NCI-H526 (cell line): ENCODE measurements at regions not wholly inside any gene's neighbourhood (a gene's known extent, or its start where the extent isn't known, plus 50 kb on each side); places are given as distances from the start of the nearest gene placed in this dataset.

Experiments used
- DNase-seq, 2 experiments: peaks; one replicate each; lab custom pipeline; 2025; lab: John Stamatoyannopoulos, UW

GRCh38 chr13:89726690-89727435, 1620.6 kb upstream of the MIR17HG start:
- no peak for DNase-seq

GRCh38 chr13:89733829-89734228, 1613.7 kb upstream of the MIR17HG start:
- DNase-seq: no peak

GRCh38 chr13:89737051-89737450, 1610.4 kb upstream of the MIR17HG start:
- no peak for DNase-seq

GRCh38 chr13:89738072-89738471, 1609.4 kb upstream of the MIR17HG start:
- no peak for DNase-seq

- no peak for DNase-seq
Measured at GRCh38 chr13:89740994-89741685, 1606.3 kb upstream of the MIR17HG start.

- no peak for DNase-seq
Measured at GRCh38 chr13:89746554-89746953, 1600.9 kb upstream of the MIR17HG start.

- DNase-seq: no peak
Measured at GRCh38 chr13:89748716-89749115, 1598.8 kb upstream of the MIR17HG start.

GRCh38 chr13:89749888-89750287, 1597.6 kb upstream of the MIR17HG start:
- no peak for DNase-seq

- DNase-seq: no peak
Measured at GRCh38 chr13:89750371-89750770, 1597.1 kb upstream of the MIR17HG start.

- no peak for DNase-seq
Measured at GRCh38 chr13:89751432-89751930, 1596.0 kb upstream of the MIR17HG start.

GRCh38 chr13:89752394-89752793, 1595.1 kb upstream of the MIR17HG start:
- DNase-seq: peak; percentile 53 to 66

GRCh38 chr13:89755729-89756492, 1591.6 kb upstream of the MIR17HG start:
- DNase-seq: no peak

GRCh38 chr13:89763005-89763404, 1584.5 kb upstream of the MIR17HG start:
- no peak for DNase-seq

- no peak for DNase-seq
Measured at GRCh38 chr13:89783221-89783755, 1564.2 kb upstream of the MIR17HG start.

- no peak for DNase-seq
Measured at GRCh38 chr13:89784161-89784809, 1563.2 kb upstream of the MIR17HG start.

- no peak for DNase-seq
Measured at GRCh38 chr13:89786531-89786930, 1561.0 kb upstream of the MIR17HG start.

GRCh38 chr13:89790696-89791095, 1556.8 kb upstream of the MIR17HG start:
- no peak for DNase-seq

GRCh38 chr13:89791971-89792630, 1555.4 kb upstream of the MIR17HG start:
- DNase-seq: no peak

- no peak for DNase-seq
Measured at GRCh38 chr13:89796196-89796595, 1551.3 kb upstream of the MIR17HG start.

- no peak for DNase-seq
Measured at GRCh38 chr13:89803839-89804238, 1543.6 kb upstream of the MIR17HG start.

GRCh38 chr13:89806594-89806993, 1540.9 kb upstream of the MIR17HG start:
- DNase-seq: no peak
